ENCODE measurements at regions not wholly inside any gene's neighbourhood (a gene's known extent, or its start where the extent isn't known, plus 50 kb on each side); places are given as distances from the start of the nearest gene placed in this dataset.

GRCh38 chr4:10371121-10371520 lies 86.1 kb downstream of the ZNF518B start:
- no peak for TF ChIP-seq CTCF (IDR thresholded peaks at IDR 0.05 in 8 of 11, conservative IDR thresholded peaks at IDR 0.05 in 3 of 11)
- no peak for TF ChIP-seq POLR2AphosphoS5 (IDR thresholded peaks at IDR 0.05)

Measured in spleen (tissue), 7 donors.